H1 (cell line): ENCODE measurements at regions not wholly inside any gene's neighbourhood (a gene's known extent, or its start where the extent isn't known, plus 50 kb on each side); places are given as distances from the start of the nearest gene placed in this dataset.

Experiments used
- CHD2 ChIP-seq: IDR thresholded peaks from 2 replicates; pipeline ENCODE4 v1.6.1; 2012; ENCODE audit warnings: low read length, improper control_type of control experiment
- EZH2 ChIP-seq: fragments of 200-600 bp; sonication (generic); IDR thresholded peaks from 2 replicates; pipeline ENCODE4 v1.7.1; 2012; ENCODE audit warnings: low read depth, mild to moderate bottlenecking, moderate library complexity, low read length, inconsistent platforms; ENCODE audit not compliant: severe bottlenecking
- HDAC6 ChIP-seq: IDR thresholded peaks from one replicate; pipeline ENCODE4 v1.7.1; 2012; ENCODE audit warnings: low read depth, mild to moderate bottlenecking, inconsistent platforms, low read length, moderate library complexity
- MAFK ChIP-seq: IDR thresholded peaks from 2 replicates; pipeline ENCODE4 v1.6.1; 2012; ENCODE audit warnings: low read depth, mild to moderate bottlenecking, improper control_type of control experiment, low read length
- ZNF274 ChIP-seq: IDR thresholded peaks from 2 replicates; pipeline ENCODE4 v1.7.0; 2012; ENCODE audit warnings: low read length, borderline replicate concordance; ENCODE audit errors: extremely low read depth

DNA sequence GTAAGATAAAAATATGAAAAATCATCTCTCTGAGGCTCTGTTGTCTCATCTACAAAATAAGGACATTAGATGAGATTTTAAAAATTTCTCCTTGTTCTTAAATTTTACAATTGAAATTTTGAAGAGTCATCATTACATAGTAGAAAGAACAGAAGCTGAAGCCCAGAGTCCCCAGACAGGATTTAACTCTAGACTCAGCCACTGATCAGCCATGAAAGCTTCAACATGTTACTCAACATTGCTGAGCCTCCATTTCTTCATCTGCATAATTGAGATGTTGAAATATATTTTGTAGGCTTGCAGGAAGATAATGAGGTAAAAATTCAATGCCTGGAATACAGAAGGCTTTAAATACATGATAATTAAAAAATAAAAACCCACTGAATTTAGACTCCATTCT, 633.3 kb downstream of the LMO4 start (continued):
- no peak for TF ChIP-seq CHD2
- TF ChIP-seq EZH2 = no peak
- TF ChIP-seq HDAC6 = no peak
- TF ChIP-seq ZNF274 = no peak
- TF ChIP-seq MAFK = no peak
